ENCODE measurements at regions not wholly inside any gene's neighbourhood (a gene's known extent, or its start where the extent isn't known, plus 50 kb on each side); places are given as distances from the start of the nearest gene placed in this dataset.

DNA sequence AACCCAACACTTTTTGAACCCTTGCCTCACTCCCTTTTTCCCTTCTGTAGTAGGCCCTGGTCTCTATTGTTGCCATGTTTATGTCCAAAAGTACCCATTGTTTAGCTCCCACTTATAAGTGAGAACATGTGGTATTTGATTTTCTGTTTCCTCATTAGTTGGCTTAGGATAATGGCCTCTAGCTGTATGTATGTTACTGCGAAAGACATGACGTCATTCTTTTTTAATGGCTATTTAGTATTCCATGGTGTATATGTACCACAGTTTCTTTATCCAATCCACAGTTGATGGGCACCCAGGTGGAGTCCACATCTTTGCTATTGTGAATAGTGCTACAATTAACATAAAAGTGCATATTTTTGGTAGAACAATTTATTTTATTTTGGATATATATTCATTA, 90.3 kb upstream of the PTPRD start:
- TF ChIP-seq, protein P1, sequence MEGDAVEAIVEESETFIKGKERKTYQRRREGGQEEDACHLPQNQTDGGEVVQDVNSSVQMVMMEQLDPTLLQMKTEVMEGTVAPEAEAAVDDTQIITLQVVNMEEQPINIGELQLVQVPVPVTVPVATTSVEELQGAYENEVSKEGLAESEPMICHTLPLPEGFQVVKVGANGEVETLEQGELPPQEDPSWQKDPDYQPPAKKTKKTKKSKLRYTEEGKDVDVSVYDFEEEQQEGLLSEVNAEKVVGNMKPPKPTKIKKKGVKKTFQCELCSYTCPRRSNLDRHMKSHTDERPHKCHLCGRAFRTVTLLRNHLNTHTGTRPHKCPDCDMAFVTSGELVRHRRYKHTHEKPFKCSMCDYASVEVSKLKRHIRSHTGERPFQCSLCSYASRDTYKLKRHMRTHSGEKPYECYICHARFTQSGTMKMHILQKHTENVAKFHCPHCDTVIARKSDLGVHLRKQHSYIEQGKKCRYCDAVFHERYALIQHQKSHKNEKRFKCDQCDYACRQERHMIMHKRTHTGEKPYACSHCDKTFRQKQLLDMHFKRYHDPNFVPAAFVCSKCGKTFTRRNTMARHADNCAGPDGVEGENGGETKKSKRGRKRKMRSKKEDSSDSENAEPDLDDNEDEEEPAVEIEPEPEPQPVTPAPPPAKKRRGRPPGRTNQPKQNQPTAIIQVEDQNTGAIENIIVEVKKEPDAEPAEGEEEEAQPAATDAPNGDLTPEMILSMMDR (conservative IDR thresholded peaks at IDR 0.05; ENCODE audit: low read depth, low read length) = no peak
- TF ChIP-seq EZH2 (IDR thresholded peaks at IDR 0.05; ENCODE audit: low read length, unreplicated experiment) (no peak), EZH2phosphoT487 (IDR thresholded peaks at IDR 0.05; ENCODE audit: borderline replicate concordance, low read length) (no peak)
- H3K4me3 ChIP-seq (ENCODE audit: low read length) = no peak overlapping the region
- ATAC-seq (no peak), DNase-seq (no peak)
- no peak overlapping the region for H2AFZ ChIP-seq (ENCODE audit: low read length)
- BruUV-seq (replicated peaks) = no TSS peak
- no peaks in the 10 kb centered on the region for H3K79me2 ChIP-seq (ENCODE audit: low read length)
- H4K20me1 ChIP-seq (ENCODE audit: low read length) = no peaks in the 10 kb centered on the region
- H3K27me3 ChIP-seq (ENCODE audit: low read length) = no peaks in the 10 kb centered on the region
- H3K9ac ChIP-seq (ENCODE audit: low read length) = no peak overlapping the region
- peaks cover 11% of the 10 kb centered on the region; the same call in 1 of the 2 replicates for H3K4me1 ChIP-seq (ENCODE audit: insufficient read depth, low read length)
- H3K9me2 ChIP-seq (replicated peaks; ENCODE audit: low read length) = no peaks in the 10 kb centered on the region
- ChIA-PET CTCF (no interaction called here), POLR2A (ENCODE audit: unreplicated experiment) (no interaction called here)
- H3K9me3 ChIP-seq (ENCODE audit: low read length) = no peaks in the 10 kb centered on the region
- no peaks in the 10 kb centered on the region for H3F3A ChIP-seq (ENCODE audit: low read length, unreplicated experiment)
- intact Hi-C loops (cut with micrococcal nuclease) = no loop called here
- H3K27ac ChIP-seq (ENCODE audit: low read length) = no peak overlapping the region
- H3K4me2 ChIP-seq (ENCODE audit: low read length) = no peak overlapping the region
- no peaks in the 10 kb centered on the region for H3K36me3 ChIP-seq (ENCODE audit: low read depth, low read length)

DNA sequence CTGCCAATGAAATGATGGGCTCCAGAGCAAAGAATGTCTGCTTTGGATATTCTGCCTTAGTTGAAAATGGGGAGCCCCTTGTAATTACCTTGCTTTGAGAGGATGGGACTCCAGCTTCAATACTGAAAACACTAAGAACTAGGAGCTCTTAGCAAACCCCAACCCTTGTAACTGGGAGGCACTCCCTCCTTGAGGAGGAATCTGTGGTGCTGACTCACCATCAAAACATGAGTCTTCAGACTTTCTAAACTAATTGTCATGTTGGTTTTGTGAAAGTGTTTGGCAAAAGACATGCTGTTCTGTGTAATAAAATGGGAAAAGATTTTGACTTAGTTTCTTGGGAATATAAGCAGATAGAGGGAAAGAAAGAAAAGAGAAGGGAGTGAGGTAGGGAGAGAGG, 91.9 kb upstream of the PTPRD start:
- POLR2A ChIA-PET (ENCODE audit: unreplicated experiment) = no interaction called here
- peak; percentile 58 for DNase-seq
- Histone ChIP-seq H4K20me1 (ENCODE audit: low read length) (no peaks in the 10 kb centered on the region), H3K27ac (ENCODE audit: low read length) (peak overlapping the region; percentile 72), H3K4me2 (ENCODE audit: low read length) (peak overlapping the region; percentile 41; the same call in 1 of the 2 replicates), H3K9me2 (replicated peaks; ENCODE audit: low read length) (no peaks in the 10 kb centered on the region), H3K4me3 (ENCODE audit: low read length) (no peak overlapping the region), H3K9ac (ENCODE audit: low read length) (peak overlapping the region; percentile 27; the same call in 1 of the 2 replicates), H3K79me2 (ENCODE audit: low read length) (no peaks in the 10 kb centered on the region), H3K9me3 (ENCODE audit: low read length) (no peaks in the 10 kb centered on the region), H3K4me1 (ENCODE audit: insufficient read depth, low read length) (peaks cover 11% of the 10 kb centered on the region; the same call in 1 of the 2 replicates), H3F3A (ENCODE audit: low read length, unreplicated experiment) (no peaks in the 10 kb centered on the region), H3K27me3 (ENCODE audit: low read length) (no peaks in the 10 kb centered on the region), H3K36me3 (ENCODE audit: low read depth, low read length) (no peaks in the 10 kb centered on the region), H2AFZ (ENCODE audit: low read length) (no peak overlapping the region)
- TF ChIP-seq EZH2 (IDR thresholded peaks at IDR 0.05; ENCODE audit: low read length, unreplicated experiment) (no peak), EZH2phosphoT487 (IDR thresholded peaks at IDR 0.05; ENCODE audit: borderline replicate concordance, low read length) (no peak)
- TF ChIP-seq, protein P1 (conservative IDR thresholded peaks at IDR 0.05; ENCODE audit: low read depth, low read length) = no peak
- CTCF ChIA-PET = no interaction called here
- peak; percentile 80 for ATAC-seq
- intact Hi-C loops (cut with micrococcal nuclease) = loop anchor here (2.0 to 5.0 kb wide), 2 partner anchors 26 to 92 kb away; partner anchors contain the start of gene PTPRD
- no TSS peak for BruUV-seq (replicated peaks)

DNA sequence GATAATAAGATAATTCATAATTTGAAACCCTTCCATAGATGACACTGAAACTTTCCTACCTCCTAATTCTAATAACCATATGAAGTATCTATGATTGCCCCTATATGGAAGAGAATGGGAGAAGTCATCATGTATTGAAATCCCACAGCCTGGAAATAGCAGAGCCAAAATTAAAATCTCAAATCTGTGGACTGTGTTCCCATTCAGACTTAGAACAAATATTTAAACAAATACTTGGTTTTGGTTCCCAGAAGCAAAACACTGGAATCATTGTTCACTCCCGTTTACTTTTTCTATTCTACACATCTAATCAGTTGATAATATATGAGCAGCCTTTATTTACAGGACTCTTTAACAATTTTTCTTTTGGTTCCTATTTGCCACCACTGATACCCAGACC, 92.6 kb upstream of the PTPRD start:
- H3K9me2 ChIP-seq (replicated peaks; ENCODE audit: low read length) = no peaks in the 10 kb centered on the region
- TF ChIP-seq EZH2phosphoT487 (IDR thresholded peaks at IDR 0.05; ENCODE audit: borderline replicate concordance, low read length) = no peak
- TF ChIP-seq EZH2 (IDR thresholded peaks at IDR 0.05; ENCODE audit: low read length, unreplicated experiment) = no peak
- TF ChIP-seq, protein P1 (conservative IDR thresholded peaks at IDR 0.05; ENCODE audit: low read depth, low read length) = no peak

More for the DNA sequence above, 92.6 kb upstream of the PTPRD start:
- no peak overlapping the region for H3K4me3 ChIP-seq (ENCODE audit: low read length)
- no peaks in the 10 kb centered on the region for H3K79me2 ChIP-seq (ENCODE audit: low read length)
- H3K9ac ChIP-seq (ENCODE audit: low read length) = no peak overlapping the region
- ChIA-PET CTCF (no interaction called here), POLR2A (ENCODE audit: unreplicated experiment) (no interaction called here)
- H3K9me3 ChIP-seq (ENCODE audit: low read length) = no peaks in the 10 kb centered on the region
- ATAC-seq (peak; percentile 62), DNase-seq (peak; percentile 7)
- no TSS peak for BruUV-seq (replicated peaks)
- no peaks in the 10 kb centered on the region for H4K20me1 ChIP-seq (ENCODE audit: low read length)
- H3K36me3 ChIP-seq (ENCODE audit: low read depth, low read length) = no peaks in the 10 kb centered on the region
- intact Hi-C loops (cut with micrococcal nuclease) = loop anchor here (2.0 to 5.0 kb wide), 2 partner anchors 27 to 93 kb away; partner anchors contain the start of gene PTPRD
- peak overlapping the region; percentile 72 for H3K27ac ChIP-seq (ENCODE audit: low read length)
- H3F3A ChIP-seq (ENCODE audit: low read length, unreplicated experiment) = no peaks in the 10 kb centered on the region
- H2AFZ ChIP-seq (ENCODE audit: low read length) = no peak overlapping the region
- H3K27me3 ChIP-seq (ENCODE audit: low read length) = no peaks in the 10 kb centered on the region
- H3K4me1 ChIP-seq (ENCODE audit: insufficient read depth, low read length) = peaks cover 11% of the 10 kb centered on the region; the same call in 1 of the 2 replicates
- H3K4me2 ChIP-seq (ENCODE audit: low read length) = 0 out of 2 replicates have a peak overlapping the region, but pooled peaks have one; percentile 41
